HCT116 (cell line): ENCODE measurements at regions not wholly inside any gene's neighbourhood (a gene's known extent, or its start where the extent isn't known, plus 50 kb on each side); places are given as distances from the start of the nearest gene placed in this dataset.

Source experiments
- ATAC-seq: fragments of 200-7000 bp; cut with Tn5 transposase; 2 replicates; pipeline ENCODE4 v1.9.1; 2020; ENCODE audit warnings: mild to moderate bottlenecking, moderate library complexity
- BruUV-seq: library from RNA; stranded (reverse); fragments of 400-500 nt; replicated peaks from 2 replicates; lab custom pipeline; 2021; lab: Mats Ljungman, UMichigan
- CTCF ChIA-PET: fragments of 300-600 bp; sonication (Branson Sonifier 250); formaldehyde crosslinking; loops from one replicate; lab custom pipeline; 2021; ENCODE audit warnings: antibody characterized with exemption; lab: Charles Lee
- POLR2A ChIA-PET: fragments of 300-600, 350-600 bp; sonication (Branson Sonifier 250); formaldehyde crosslinking; loops from one replicate; lab custom pipeline; 2021; ENCODE audit warnings: antibody characterized with exemption; lab: Charles Lee
- RAD21 ChIA-PET, 2 experiments: fragments of 300-600 bp; sonication (Branson Sonifier 250); formaldehyde crosslinking; loops; one replicate each; lab custom pipeline; 2023; ENCODE audit warnings: low total read pairs in 2 of 2; ENCODE audit not compliant: uncharacterized antibody in 2 of 2, unreplicated experiment in 2 of 2, low non-redundant PET in 1 of 2; lab: Charles Lee
- DNase-seq: peaks from one replicate; pipeline ENCODE4 v3.0.0-alpha.2; 2010; ENCODE audit warnings: low read depth, low spot score
- H2AFZ ChIP-seq: fragments of 200-600 bp; shearing (Covaris generic), sonication (generic); 2 replicates; pipeline ENCODE4 v1.6.1; 2017; ENCODE audit warnings: low read depth, mixed run types, mixed read lengths, antibody characterized with exemption, low read length; ENCODE audit not compliant: poor library complexity, severe bottlenecking
- H3K27ac ChIP-seq: 2 replicates; pipeline ENCODE4 v1.5.1; 2012; ENCODE audit warnings: low read depth, low read length
- H3K27me3 ChIP-seq: fragments of 200-600 bp; sonication (generic); 2 replicates; pipeline ENCODE4 v1.6.1; 2016; ENCODE audit warnings: mixed run types, low read length, mixed read lengths; ENCODE audit not compliant: insufficient read depth
- H3K36me3 ChIP-seq, 2 experiments: fragments of 200-500 bp in 1 of 2; fragments of 200-600 bp in 1 of 2; sonication (Bioruptor generic) in 1 of 2; sonication (generic) in 1 of 2; 2 replicates each; pipeline versions ENCODE4 v1.5.1 to v1.6.1; 2014 to 2016; ENCODE audit warnings: low read length in 2 of 2, inconsistent platforms in 1 of 2, mixed read lengths in 1 of 2, mixed run types in 1 of 2; ENCODE audit not compliant: insufficient read depth in 2 of 2, control insufficient read depth in 1 of 2
- H3K4me1 ChIP-seq, 2 experiments: fragments of 200-600 bp in 1 of 2; sonication (generic) in 1 of 2; 2 replicates each; pipeline versions ENCODE4 v1.5.1 to v1.6.1; 2012 to 2017; ENCODE audit warnings: low read length in 2 of 2, inconsistent platforms in 1 of 2, mild to moderate bottlenecking in 1 of 2, mixed read lengths in 1 of 2, mixed run types in 1 of 2, moderate library complexity in 1 of 2; ENCODE audit not compliant: insufficient read depth in 2 of 2, control insufficient read depth in 1 of 2
- H3K4me2 ChIP-seq: fragments of 200-600 bp; sonication (generic); 2 replicates; pipeline ENCODE4 v1.6.1; 2017; ENCODE audit warnings: mixed run types, low read length, mixed read lengths
- H3K4me3 ChIP-seq, 2 experiments: fragments of 200-600 bp in 1 of 2; sonication (generic) in 1 of 2; replicated peaks in 1 of 2; 2 replicates each; pipeline ENCODE4 v1.5.1; 2011 to 2016; ENCODE audit warnings: low read length in 2 of 2, control low read depth in 1 of 2, low read depth in 1 of 2, mild to moderate bottlenecking in 1 of 2, mixed read lengths in 1 of 2, mixed run types in 1 of 2
- H3K79me2 ChIP-seq: fragments of 200-600 bp; sonication (generic); 2 replicates; pipeline ENCODE4 v1.6.1; 2017; ENCODE audit warnings: mild to moderate bottlenecking, mixed run types, low read length, moderate library complexity, mixed read lengths; ENCODE audit not compliant: insufficient read depth
- H3K9ac ChIP-seq: fragments of 200-600 bp; sonication (generic); 2 replicates; pipeline ENCODE4 v1.6.1; 2016; ENCODE audit warnings: low read length, mixed read lengths
- H3K9me2 ChIP-seq: fragments of 200-600 bp; sonication (generic), shearing (Covaris generic); 2 replicates; pipeline ENCODE4 v1.6.1; 2017; ENCODE audit warnings: mixed run types, mild to moderate bottlenecking, moderate library complexity; ENCODE audit not compliant: insufficient read depth
- H3K9me3 ChIP-seq, 2 experiments: fragments of 200-500 bp in 1 of 2; fragments of 200-600 bp in 1 of 2; sonication (Bioruptor generic) in 1 of 2; sonication (generic) in 1 of 2; 2 replicates each; pipeline ENCODE4 v1.6.1; 2014 to 2017; ENCODE audit warnings: low read length in 2 of 2, mixed read lengths in 2 of 2, inconsistent platforms in 1 of 2, low read depth in 1 of 2, mild to moderate bottlenecking in 1 of 2, mixed run types in 1 of 2, moderate library complexity in 1 of 2; ENCODE audit not compliant: control insufficient read depth in 1 of 2, insufficient read depth in 1 of 2
- H4K20me1 ChIP-seq: fragments of 200-600 bp; sonication (generic), shearing (Covaris generic); 2 replicates; pipeline ENCODE4 v1.6.1; 2017; ENCODE audit warnings: mixed run types, mild to moderate bottlenecking, moderate library complexity; ENCODE audit not compliant: insufficient read depth
- CBX3 ChIP-seq: IDR thresholded peaks from 2 replicates; pipeline ENCODE4 v1.6.1; 2012; ENCODE audit warnings: low read depth
- CTCF ChIP-seq, 3 experiments: fragments of 200-600 bp in 1 of 3; sonication (generic) in 1 of 3; IDR thresholded peaks in 2 of 3; conservative IDR thresholded peaks in 1 of 3; 2 replicates each; pipeline ENCODE4 v1.5.1; 2012 to 2017; ENCODE audit warnings: low read depth in 2 of 3, low read length in 2 of 3, antibody characterized with exemption in 1 of 3, borderline replicate concordance in 1 of 3, control low read depth in 1 of 3, mild to moderate bottlenecking in 1 of 3, mixed read lengths in 1 of 3, mixed run types in 1 of 3, moderate library complexity in 1 of 3; ENCODE audit not compliant: insufficient read depth in 1 of 3
- ELF1 ChIP-seq: IDR thresholded peaks from 2 replicates; pipeline ENCODE4 v1.6.1; 2012; ENCODE audit warnings: low read depth, borderline replicate concordance
- FOSL1 ChIP-seq: IDR thresholded peaks from 2 replicates; pipeline ENCODE4 v1.6.1; 2012; ENCODE audit warnings: low read depth
- POLR2A ChIP-seq: IDR thresholded peaks from 2 replicates; pipeline ENCODE4 v1.7.0; 2011; ENCODE audit warnings: borderline replicate concordance; ENCODE audit not compliant: insufficient read depth, insufficient read length; ENCODE audit errors: extremely low read depth
- RAD21 ChIP-seq: IDR thresholded peaks from 2 replicates; pipeline ENCODE4 v1.6.1; 2012; ENCODE audit warnings: low read depth, mild to moderate bottlenecking
- SIN3A ChIP-seq: IDR thresholded peaks from 2 replicates; pipeline ENCODE4 v1.6.1; 2012; ENCODE audit warnings: low read depth
- SP1 ChIP-seq: IDR thresholded peaks from 2 replicates; pipeline ENCODE4 v1.6.1; 2012; ENCODE audit warnings: low read depth
- YY1 ChIP-seq: IDR thresholded peaks from 2 replicates; pipeline ENCODE4 v1.6.1; 2011; ENCODE audit warnings: low read length, low read depth, moderate library complexity, mild to moderate bottlenecking; ENCODE audit not compliant: insufficient replicate concordance; ENCODE audit errors: extremely low read depth
- intact Hi-C: fragments of 100-400 bp; cut with micrococcal nuclease; formaldehyde crosslinking; loops from 2 replicates; pipeline ENCODE4 v1.10.0; 2022
- TF ChIP-seq, protein P1 (sequence below): IDR thresholded peaks from 2 replicates; pipeline ENCODE4 v1.6.1; 2012
- TF ChIP-seq, protein P2 (sequence below): IDR thresholded peaks from 2 replicates; pipeline ENCODE4 v1.6.1; 2012

DNA sequence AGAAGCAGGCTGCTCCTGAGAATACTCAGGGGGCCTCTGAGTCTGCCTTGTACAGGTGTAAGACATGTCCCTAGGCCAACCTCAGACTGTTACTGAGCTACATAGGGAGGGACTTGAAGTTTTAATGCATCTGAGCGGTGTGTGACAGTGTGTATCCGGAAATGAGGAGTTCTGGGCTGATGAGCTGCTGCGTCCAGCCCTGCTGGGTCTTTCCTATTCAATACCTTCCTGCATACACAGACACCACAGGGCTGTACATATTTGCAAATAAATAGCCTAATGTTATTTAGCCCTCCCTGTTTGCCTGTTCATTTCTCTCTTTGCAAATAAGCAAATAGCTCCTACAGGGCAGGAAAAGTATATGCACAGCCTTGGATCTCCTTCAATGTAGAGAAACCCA lies 134.7 kb upstream of the KIRREL3 start:
- CTCF ChIA-PET = no interaction called here
- POLR2A ChIA-PET = no interaction called here
- TF ChIP-seq YY1 (no peak), CTCF (IDR thresholded peaks at IDR 0.05 in 2 of 3, conservative IDR thresholded peaks at IDR 0.05 in 1 of 3; ENCODE audit: borderline replicate concordance in 1 of 3, insufficient read depth in 1 of 3, low read depth in 2 of 3, low read length in 2 of 3) (no peak), CBX3 (no peak), RAD21 (no peak), SP1 (no peak), POLR2A (no peak), SIN3A (no peak), FOSL1 (no peak), ELF1 (no peak)
- TF ChIP-seq, protein P1, sequence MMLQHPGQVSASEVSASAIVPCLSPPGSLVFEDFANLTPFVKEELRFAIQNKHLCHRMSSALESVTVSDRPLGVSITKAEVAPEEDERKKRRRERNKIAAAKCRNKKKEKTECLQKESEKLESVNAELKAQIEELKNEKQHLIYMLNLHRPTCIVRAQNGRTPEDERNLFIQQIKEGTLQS = no peak
- TF ChIP-seq, protein P2, sequence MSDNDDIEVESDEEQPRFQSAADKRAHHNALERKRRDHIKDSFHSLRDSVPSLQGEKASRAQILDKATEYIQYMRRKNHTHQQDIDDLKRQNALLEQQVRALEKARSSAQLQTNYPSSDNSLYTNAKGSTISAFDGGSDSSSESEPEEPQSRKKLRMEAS = no peak
- Histone ChIP-seq H3K4me2 (no peak overlapping the region), H3K4me1 (no peaks in the 10 kb centered on the region), H3K27me3 (no peaks in the 10 kb centered on the region), H2AFZ (no peak overlapping the region), H3K9ac (no peak overlapping the region), H3K4me3 (no peak overlapping the region), H4K20me1 (no peaks in the 10 kb centered on the region), H3K36me3 (no peaks in the 10 kb centered on the region), H3K79me2 (no peaks in the 10 kb centered on the region), H3K27ac (no peak overlapping the region), H3K9me2 (no peaks in the 10 kb centered on the region), H3K9me3 (peaks cover 6 to 13% of the 10 kb centered on the region in 2 experiments; a peak in 2 of 4 replicates)
- no peak for DNase-seq
- no TSS peak for BruUV-seq
- ATAC-seq = no peak
- RAD21 ChIA-PET = no interaction called here
- intact Hi-C loops = no loop called here
